Skeletal muscle tissue (tissue), 3 donors: ENCODE measurements at regions not wholly inside any gene's neighbourhood (a gene's known extent, or its start where the extent isn't known, plus 50 kb on each side); places are given as distances from the start of the nearest gene placed in this dataset.
A peak's percentile ranks its signal among the peaks of the same experiment; 100 is the strongest.

Source experiments
- H3K27ac ChIP-seq: one replicate; pipeline ENCODE4 v1.7.0; 2013; ENCODE audit warnings: mild to moderate bottlenecking, low read depth, low read length, inconsistent platforms
- H3K27me3 ChIP-seq, 3 donors: one replicate each; pipeline ENCODE4 v1.7.0; 2013; ENCODE audit warnings: low read length in 3 of 3; ENCODE audit not compliant: control insufficient read depth in 3 of 3, insufficient read depth in 3 of 3
- H3K36me3 ChIP-seq, 3 donors: one replicate each; pipeline ENCODE4 v1.7.0; 2013; ENCODE audit warnings: low read length in 3 of 3; ENCODE audit not compliant: control insufficient read depth in 3 of 3, insufficient read depth in 3 of 3
- H3K4me1 ChIP-seq, 3 donors: one replicate each; pipeline ENCODE4 v1.7.0; 2013; ENCODE audit warnings: low read length in 3 of 3, mild to moderate bottlenecking in 3 of 3; ENCODE audit not compliant: control insufficient read depth in 3 of 3, insufficient read depth in 3 of 3
- H3K4me3 ChIP-seq, 3 donors: one replicate each; pipeline ENCODE4 v1.7.0; 2013; ENCODE audit warnings: low read length in 3 of 3
- H3K9ac ChIP-seq, 3 donors: one replicate each; pipeline ENCODE4 v1.7.0; 2013; ENCODE audit warnings: low read length in 3 of 3, mild to moderate bottlenecking in 3 of 3, moderate library complexity in 2 of 3, low read depth in 1 of 3
- H3K9me3 ChIP-seq, 3 donors: one replicate each; pipeline ENCODE4 v1.7.0; 2013; ENCODE audit warnings: low read length in 3 of 3; ENCODE audit not compliant: control insufficient read depth in 3 of 3
- donor health status: Osteomylitis.

GRCh38 chr6:139994998-139995397 lies 620.5 kb upstream of the CITED2 start:
- no peaks in the 10 kb centered on the region for H3K9me3 ChIP-seq
- no peaks in the 10 kb centered on the region for H3K27me3 ChIP-seq
- no peak overlapping the region for H3K27ac ChIP-seq
- no peak overlapping the region for H3K9ac ChIP-seq
- no peak overlapping the region for H3K4me3 ChIP-seq
- H3K36me3 ChIP-seq = no peaks in the 10 kb centered on the region
- H3K4me1 ChIP-seq = peaks cover 2 to 5% (median 4%) of the 10 kb centered on the region in 3 donors

- peaks cover 2 to 5% (median 4%) of the 10 kb centered on the region in 3 donors for H3K4me1 ChIP-seq
- no peaks in the 10 kb centered on the region for H3K9me3 ChIP-seq
- no peak overlapping the region for H3K4me3 ChIP-seq
- peak overlapping the region; percentile 27 for H3K27ac ChIP-seq
- H3K27me3 ChIP-seq = no peaks in the 10 kb centered on the region
- H3K36me3 ChIP-seq = no peaks in the 10 kb centered on the region
- H3K9ac ChIP-seq = no peak overlapping the region
Observed at GRCh38 chr6:139990856-139991465, 616.5 kb upstream of the CITED2 start.

DNA sequence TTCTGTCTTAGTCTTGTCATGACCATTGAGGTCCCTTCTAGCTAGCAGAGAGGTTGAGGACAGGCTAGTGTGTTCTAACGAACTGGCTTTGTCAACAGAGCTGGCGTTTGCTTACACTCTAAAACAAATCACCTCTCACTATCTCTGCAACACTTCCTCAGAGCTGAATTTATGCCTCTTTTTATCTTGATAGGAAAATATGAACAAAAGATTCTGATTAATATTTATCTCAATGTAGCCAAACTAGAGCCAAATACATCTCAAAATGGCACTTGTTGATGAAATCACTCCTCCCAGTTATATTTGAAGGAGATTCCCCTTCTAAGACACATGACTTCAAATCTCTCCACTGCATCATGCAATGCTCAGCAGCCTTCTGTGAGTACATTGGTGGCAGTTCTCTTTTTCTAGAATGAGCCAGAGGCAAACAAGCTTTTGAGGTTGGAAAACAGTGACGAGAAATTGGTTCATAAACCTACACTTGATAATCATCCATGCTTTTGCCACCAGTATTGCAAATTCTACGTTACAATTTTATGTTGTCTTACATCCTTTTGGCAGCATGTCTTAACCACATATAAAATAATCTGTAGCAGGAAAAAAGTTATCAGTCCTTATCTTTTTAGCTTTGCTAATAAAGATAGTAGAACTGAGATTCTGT lies 615.7 kb upstream of the CITED2 start:
- Histone ChIP-seq H3K4me3 (no peak overlapping the region), H3K9ac (no peak overlapping the region), H3K4me1 (peaks cover 2 to 5% (median 4%) of the 10 kb centered on the region in 3 donors), H3K9me3 (no peaks in the 10 kb centered on the region), H3K27me3 (no peaks in the 10 kb centered on the region), H3K36me3 (no peaks in the 10 kb centered on the region), H3K27ac (peak overlapping the region; percentile 27)

DNA sequence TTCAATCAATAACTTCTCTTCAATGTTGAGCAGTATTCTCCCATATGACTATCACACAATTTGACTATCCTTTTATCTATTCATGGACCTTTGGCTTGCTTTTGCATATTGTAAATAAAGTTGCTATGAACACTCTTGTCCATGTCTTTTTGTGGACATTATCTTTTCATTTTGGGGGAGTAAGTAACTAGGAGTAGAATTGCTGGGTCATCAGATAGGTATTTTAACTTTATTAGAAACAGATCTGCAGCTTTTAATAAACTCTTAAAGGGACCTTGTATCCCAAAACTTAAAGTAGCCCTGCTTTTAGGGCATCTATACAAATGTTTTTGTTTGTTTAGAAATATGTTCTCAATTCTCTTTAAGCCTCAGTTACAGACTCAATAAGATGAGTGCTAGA lies 614.2 kb upstream of the CITED2 start:
- H3K4me1 ChIP-seq = peaks cover 2 to 5% (median 4%) of the 10 kb centered on the region in 3 donors
- no peak overlapping the region for H3K27ac ChIP-seq
- H3K27me3 ChIP-seq = no peaks in the 10 kb centered on the region
- no peaks in the 10 kb centered on the region for H3K36me3 ChIP-seq
- no peak overlapping the region for H3K9ac ChIP-seq
- H3K9me3 ChIP-seq = no peaks in the 10 kb centered on the region
- no peak overlapping the region for H3K4me3 ChIP-seq

GRCh38 chr6:139987091-139987490 lies 612.6 kb upstream of the CITED2 start:
- Histone ChIP-seq H3K9me3 (no peaks in the 10 kb centered on the region), H3K9ac (no peak overlapping the region), H3K36me3 (no peaks in the 10 kb centered on the region), H3K27me3 (no peaks in the 10 kb centered on the region), H3K4me3 (no peak overlapping the region), H3K27ac (no peak overlapping the region), H3K4me1 (peaks cover 2 to 14% (median 4%) of the 10 kb centered on the region in 3 donors)

DNA sequence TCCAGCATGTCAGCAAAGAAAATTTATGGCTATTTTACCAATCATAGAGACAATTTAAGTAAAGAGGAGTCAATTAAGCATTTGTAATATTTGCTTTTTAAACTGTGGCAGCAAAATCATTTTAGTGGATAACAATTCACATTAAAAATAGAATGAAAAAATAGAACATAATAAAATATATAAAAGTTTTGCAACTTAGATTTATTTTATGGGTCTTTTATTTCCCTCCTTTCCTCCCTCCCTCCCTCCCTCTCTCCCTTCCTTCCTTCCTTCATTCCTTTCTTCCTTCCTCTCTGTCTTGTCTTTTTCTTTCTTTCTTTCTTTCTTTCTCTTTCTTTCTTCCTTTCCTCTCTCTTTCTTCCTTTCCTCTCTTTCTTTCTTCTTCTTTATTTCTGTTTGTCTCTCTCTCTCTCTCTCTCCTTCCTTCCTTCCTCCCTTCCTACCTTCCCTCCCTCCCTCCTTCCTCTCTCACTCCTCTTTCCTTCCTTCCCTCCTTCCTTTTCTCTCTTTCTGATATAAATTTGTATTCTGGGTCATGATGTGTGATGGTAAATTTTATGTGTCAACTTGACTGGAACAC lies 610.9 kb upstream of the CITED2 start:
- Histone ChIP-seq H3K4me1 (peaks cover 7 to 16% (median 8%) of the 10 kb centered on the region in 3 donors), H3K36me3 (no peaks in the 10 kb centered on the region), H3K27ac (no peak overlapping the region), H3K27me3 (no peaks in the 10 kb centered on the region), H3K4me3 (no peak overlapping the region), H3K9me3 (no peaks in the 10 kb centered on the region), H3K9ac (no peak overlapping the region)

DNA sequence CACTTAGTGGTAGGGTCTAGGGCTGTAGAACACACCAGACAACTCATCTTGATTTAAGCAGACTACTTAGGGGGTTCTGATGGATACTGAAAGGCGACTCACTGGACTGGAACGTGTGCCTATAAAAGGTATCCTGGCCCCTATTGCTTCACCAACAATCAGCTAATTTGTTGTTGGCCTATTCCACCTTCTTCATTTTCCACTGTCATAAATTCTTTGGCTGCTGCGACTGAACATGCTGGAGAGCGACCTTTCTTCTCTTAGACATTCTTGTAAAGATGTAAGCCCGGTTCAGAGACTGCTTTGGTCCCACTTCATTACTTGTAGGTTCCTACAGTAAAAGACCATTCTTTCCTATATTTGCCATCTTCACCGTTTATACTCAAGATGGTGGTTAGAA lies 609.9 kb upstream of the CITED2 start:
- H3K9ac ChIP-seq = no peak overlapping the region
- no peaks in the 10 kb centered on the region for H3K36me3 ChIP-seq
- H3K27ac ChIP-seq = no peak overlapping the region
- H3K4me3 ChIP-seq = no peak overlapping the region
- no peaks in the 10 kb centered on the region for H3K9me3 ChIP-seq
- H3K27me3 ChIP-seq = no peaks in the 10 kb centered on the region
- H3K4me1 ChIP-seq = peaks cover 7 to 16% (median 8%) of the 10 kb centered on the region in 3 donors

DNA sequence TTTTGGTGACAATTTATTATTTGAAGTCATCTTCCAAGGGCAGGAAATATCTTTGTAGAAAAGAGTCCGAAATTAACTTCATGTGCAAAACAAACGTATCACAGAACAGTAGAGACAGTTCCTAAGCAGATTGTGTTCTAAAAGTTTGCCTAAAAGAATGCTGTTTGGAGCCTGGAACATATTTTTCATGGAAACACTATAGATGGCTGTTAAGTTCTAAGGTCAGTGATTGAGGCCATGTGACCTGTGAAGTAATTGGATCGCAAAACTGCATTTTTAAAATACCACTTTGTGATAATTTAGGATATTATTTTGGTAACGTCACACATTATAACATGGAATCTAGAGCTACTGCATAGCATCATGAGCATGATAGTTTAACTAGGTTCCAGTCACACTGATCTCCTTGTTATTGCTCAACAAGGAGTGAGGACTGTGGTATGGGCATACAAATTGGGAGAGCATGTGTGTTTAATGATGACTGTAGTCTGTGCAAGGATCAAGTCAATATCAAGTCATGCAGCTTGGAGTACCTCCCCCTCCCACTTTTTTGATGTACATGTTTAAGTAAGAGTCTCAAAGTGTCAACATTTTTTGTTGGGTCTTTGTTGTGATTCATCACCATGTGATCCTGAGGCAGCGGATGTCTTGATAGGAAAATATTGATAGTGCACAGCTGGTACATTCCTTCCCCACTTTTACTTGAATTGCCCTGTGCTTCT lies 609.3 kb upstream of the CITED2 start:
- Histone ChIP-seq H3K36me3 (no peaks in the 10 kb centered on the region), H3K9ac (no peak overlapping the region), H3K4me3 (no peak overlapping the region), H3K27me3 (no peaks in the 10 kb centered on the region), H3K9me3 (no peaks in the 10 kb centered on the region), H3K27ac (no peak overlapping the region), H3K4me1 (peaks cover 7 to 16% (median 8%) of the 10 kb centered on the region in 3 donors)

DNA sequence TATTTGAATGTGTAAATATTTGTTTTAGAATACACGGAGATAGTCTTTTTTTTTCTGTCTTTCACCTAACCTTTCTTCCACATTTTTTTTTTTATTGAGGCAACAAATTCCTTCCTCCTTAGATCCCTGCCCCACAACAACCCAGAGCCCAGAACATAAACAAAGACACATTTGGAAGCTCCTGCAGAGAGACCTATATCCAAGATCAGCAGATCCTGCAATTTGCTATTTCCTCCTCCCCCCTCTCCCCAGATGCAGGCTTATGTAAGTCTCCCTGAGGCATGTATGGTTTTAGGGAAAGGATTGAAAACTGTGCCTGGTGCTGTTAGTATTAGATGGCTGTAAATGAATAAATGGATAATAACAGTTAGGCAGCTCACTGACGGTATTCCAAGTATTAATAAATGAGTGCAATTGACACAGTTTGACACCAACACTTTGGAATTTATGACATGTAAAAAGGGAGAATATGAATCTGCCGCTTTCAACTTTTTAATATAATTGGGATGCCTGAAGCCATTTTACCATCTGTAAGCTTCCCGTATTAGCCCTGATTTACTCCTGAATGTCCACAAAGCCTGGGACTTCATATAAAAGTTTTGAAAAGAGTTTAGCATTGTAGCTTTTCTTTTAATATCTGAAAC lies 608.3 kb upstream of the CITED2 start:
- Histone ChIP-seq H3K27ac (no peak overlapping the region), H3K9me3 (no peaks in the 10 kb centered on the region), H3K27me3 (no peaks in the 10 kb centered on the region), H3K4me3 (no peak overlapping the region), H3K9ac (no peak overlapping the region), H3K4me1 (peaks cover 7 to 16% (median 8%) of the 10 kb centered on the region in 3 donors), H3K36me3 (no peaks in the 10 kb centered on the region)
